ENCODE measurements at regions not wholly inside any gene's neighbourhood (a gene's known extent, or its start where the extent isn't known, plus 50 kb on each side); places are given as distances from the start of the nearest gene placed in this dataset.

- TF ChIP-seq BHLHE40 (IDR thresholded peaks at IDR 0.05; ENCODE audit: borderline replicate concordance in 1 of 2, low read depth in 2 of 2, low read length in 1 of 2) (no peak), RCOR1 (conservative IDR thresholded peaks at IDR 0.05; ENCODE audit: low read depth, low read length) (no peak), RAD21 (IDR thresholded peaks at IDR 0.05; ENCODE audit: insufficient read depth, low read depth, low read length) (no peak), NRF1 (conservative IDR thresholded peaks at IDR 0.05; ENCODE audit: low read depth, low read length) (no peak), SP1 (IDR thresholded peaks at IDR 0.05; ENCODE audit: low read depth, low read length) (no peak)
These were observed 83.9 kb upstream of the BANK1 start for GRCh38 chr4:101706535-101707057.
